HCT116 (cell line): ENCODE measurements at regions not wholly inside any gene's neighbourhood (a gene's known extent, or its start where the extent isn't known, plus 50 kb on each side); places are given as distances from the start of the nearest gene placed in this dataset.

Experiments used
- ATAC-seq: fragments of 200-7000 bp; cut with Tn5 transposase; 2 replicates; pipeline ENCODE4 v1.9.1; 2020; ENCODE audit warnings: mild to moderate bottlenecking, moderate library complexity
- BruUV-seq: library from RNA; stranded (reverse); fragments of 400-500 nt; replicated peaks from 2 replicates; lab custom pipeline; 2021; lab: Mats Ljungman, UMichigan
- CTCF ChIA-PET: fragments of 300-600 bp; sonication (Branson Sonifier 250); formaldehyde crosslinking; loops from one replicate; lab custom pipeline; 2021; ENCODE audit warnings: antibody characterized with exemption; lab: Charles Lee
- POLR2A ChIA-PET: fragments of 300-600, 350-600 bp; sonication (Branson Sonifier 250); formaldehyde crosslinking; loops from one replicate; lab custom pipeline; 2021; ENCODE audit warnings: antibody characterized with exemption; lab: Charles Lee
- RAD21 ChIA-PET, 2 experiments: fragments of 300-600 bp; sonication (Branson Sonifier 250); formaldehyde crosslinking; loops; one replicate each; lab custom pipeline; 2023; ENCODE audit warnings: low total read pairs in 2 of 2; ENCODE audit not compliant: uncharacterized antibody in 2 of 2, unreplicated experiment in 2 of 2, low non-redundant PET in 1 of 2; lab: Charles Lee
- DNase-seq: peaks from one replicate; pipeline ENCODE4 v3.0.0-alpha.2; 2010; ENCODE audit warnings: low read depth, low spot score
- H2AFZ ChIP-seq: fragments of 200-600 bp; shearing (Covaris generic), sonication (generic); 2 replicates; pipeline ENCODE4 v1.6.1; 2017; ENCODE audit warnings: low read depth, mixed run types, mixed read lengths, antibody characterized with exemption, low read length; ENCODE audit not compliant: poor library complexity, severe bottlenecking
- H3K27ac ChIP-seq: 2 replicates; pipeline ENCODE4 v1.5.1; 2012; ENCODE audit warnings: low read depth, low read length
- H3K27me3 ChIP-seq: fragments of 200-600 bp; sonication (generic); 2 replicates; pipeline ENCODE4 v1.6.1; 2016; ENCODE audit warnings: mixed run types, low read length, mixed read lengths; ENCODE audit not compliant: insufficient read depth
- H3K36me3 ChIP-seq, 2 experiments: fragments of 200-500 bp in 1 of 2; fragments of 200-600 bp in 1 of 2; sonication (Bioruptor generic) in 1 of 2; sonication (generic) in 1 of 2; 2 replicates each; pipeline versions ENCODE4 v1.5.1 to v1.6.1; 2014 to 2016; ENCODE audit warnings: low read length in 2 of 2, inconsistent platforms in 1 of 2, mixed read lengths in 1 of 2, mixed run types in 1 of 2; ENCODE audit not compliant: insufficient read depth in 2 of 2, control insufficient read depth in 1 of 2
- H3K4me1 ChIP-seq, 2 experiments: fragments of 200-600 bp in 1 of 2; sonication (generic) in 1 of 2; 2 replicates each; pipeline versions ENCODE4 v1.5.1 to v1.6.1; 2012 to 2017; ENCODE audit warnings: low read length in 2 of 2, inconsistent platforms in 1 of 2, mild to moderate bottlenecking in 1 of 2, mixed read lengths in 1 of 2, mixed run types in 1 of 2, moderate library complexity in 1 of 2; ENCODE audit not compliant: insufficient read depth in 2 of 2, control insufficient read depth in 1 of 2
- H3K4me2 ChIP-seq: fragments of 200-600 bp; sonication (generic); 2 replicates; pipeline ENCODE4 v1.6.1; 2017; ENCODE audit warnings: mixed run types, low read length, mixed read lengths
- H3K4me3 ChIP-seq, 2 experiments: fragments of 200-600 bp in 1 of 2; sonication (generic) in 1 of 2; replicated peaks in 1 of 2; 2 replicates each; pipeline ENCODE4 v1.5.1; 2011 to 2016; ENCODE audit warnings: low read length in 2 of 2, control low read depth in 1 of 2, low read depth in 1 of 2, mild to moderate bottlenecking in 1 of 2, mixed read lengths in 1 of 2, mixed run types in 1 of 2
- H3K79me2 ChIP-seq: fragments of 200-600 bp; sonication (generic); 2 replicates; pipeline ENCODE4 v1.6.1; 2017; ENCODE audit warnings: mild to moderate bottlenecking, mixed run types, low read length, moderate library complexity, mixed read lengths; ENCODE audit not compliant: insufficient read depth
- H3K9ac ChIP-seq: fragments of 200-600 bp; sonication (generic); 2 replicates; pipeline ENCODE4 v1.6.1; 2016; ENCODE audit warnings: low read length, mixed read lengths
- H3K9me2 ChIP-seq: fragments of 200-600 bp; sonication (generic), shearing (Covaris generic); 2 replicates; pipeline ENCODE4 v1.6.1; 2017; ENCODE audit warnings: mixed run types, mild to moderate bottlenecking, moderate library complexity; ENCODE audit not compliant: insufficient read depth
- H3K9me3 ChIP-seq, 2 experiments: fragments of 200-500 bp in 1 of 2; fragments of 200-600 bp in 1 of 2; sonication (Bioruptor generic) in 1 of 2; sonication (generic) in 1 of 2; 2 replicates each; pipeline ENCODE4 v1.6.1; 2014 to 2017; ENCODE audit warnings: low read length in 2 of 2, mixed read lengths in 2 of 2, inconsistent platforms in 1 of 2, low read depth in 1 of 2, mild to moderate bottlenecking in 1 of 2, mixed run types in 1 of 2, moderate library complexity in 1 of 2; ENCODE audit not compliant: control insufficient read depth in 1 of 2, insufficient read depth in 1 of 2
- H4K20me1 ChIP-seq: fragments of 200-600 bp; sonication (generic), shearing (Covaris generic); 2 replicates; pipeline ENCODE4 v1.6.1; 2017; ENCODE audit warnings: mixed run types, mild to moderate bottlenecking, moderate library complexity; ENCODE audit not compliant: insufficient read depth
- CBX3 ChIP-seq: IDR thresholded peaks from 2 replicates; pipeline ENCODE4 v1.6.1; 2012; ENCODE audit warnings: low read depth
- CEBPB ChIP-seq: IDR thresholded peaks from 2 replicates; pipeline ENCODE4 v1.6.1; 2012; ENCODE audit warnings: low read depth
- EGR1 ChIP-seq: IDR thresholded peaks from 2 replicates; pipeline ENCODE4 v1.6.1; 2012; ENCODE audit warnings: low read depth
- EZH2 ChIP-seq: fragments of 200-600 bp; sonication (generic); IDR thresholded peaks from 2 replicates; pipeline ENCODE4 v1.6.1; 2017; ENCODE audit warnings: antibody characterized with exemption, mixed run types
- EZH2phosphoT487 ChIP-seq: fragments of 200-600 bp; IDR thresholded peaks from 2 replicates; pipeline ENCODE4 v1.6.1; 2018; ENCODE audit warnings: antibody characterized with exemption, borderline replicate concordance
- FOSL1 ChIP-seq: IDR thresholded peaks from 2 replicates; pipeline ENCODE4 v1.6.1; 2012; ENCODE audit warnings: low read depth
- MAX ChIP-seq: IDR thresholded peaks from 2 replicates; pipeline ENCODE4 v1.6.1; 2012
- SIN3A ChIP-seq: IDR thresholded peaks from 2 replicates; pipeline ENCODE4 v1.6.1; 2012; ENCODE audit warnings: low read depth
- SRF ChIP-seq: IDR thresholded peaks from 2 replicates; pipeline ENCODE4 v1.6.1; 2012; ENCODE audit warnings: low read depth
- TCF7L2 ChIP-seq: IDR thresholded peaks from 2 replicates; pipeline ENCODE4 v1.7.0; 2011; ENCODE audit warnings: borderline replicate concordance, inconsistent platforms; ENCODE audit not compliant: insufficient read depth, insufficient read length; ENCODE audit errors: extremely low read depth
- YY1 ChIP-seq: IDR thresholded peaks from 2 replicates; pipeline ENCODE4 v1.6.1; 2011; ENCODE audit warnings: low read length, low read depth, moderate library complexity, mild to moderate bottlenecking; ENCODE audit not compliant: insufficient replicate concordance; ENCODE audit errors: extremely low read depth
- ZFX ChIP-seq: fragments of 450-650 bp; IDR thresholded peaks from 2 replicates; pipeline ENCODE4 v1.6.1; 2017
- ZNF274 ChIP-seq: fragments of 200-500 bp; sonication (Bioruptor generic); IDR thresholded peaks from 2 replicates; pipeline ENCODE4 v1.6.1; 2014; ENCODE audit warnings: mild to moderate bottlenecking, low read depth, low read length, inconsistent platforms
- intact Hi-C: fragments of 100-400 bp; cut with micrococcal nuclease; formaldehyde crosslinking; loops from 2 replicates; pipeline ENCODE4 v1.10.0; 2022
- TF ChIP-seq, protein P1 (sequence below): IDR thresholded peaks from 2 replicates; pipeline ENCODE4 v1.6.1; 2011; ENCODE audit warnings: mild to moderate bottlenecking, low read length, moderate library complexity; ENCODE audit not compliant: insufficient replicate concordance; ENCODE audit errors: extremely low read depth
- TF ChIP-seq, protein P2 (sequence below): IDR thresholded peaks from 2 replicates; pipeline ENCODE4 v1.6.1; 2012

DNA sequence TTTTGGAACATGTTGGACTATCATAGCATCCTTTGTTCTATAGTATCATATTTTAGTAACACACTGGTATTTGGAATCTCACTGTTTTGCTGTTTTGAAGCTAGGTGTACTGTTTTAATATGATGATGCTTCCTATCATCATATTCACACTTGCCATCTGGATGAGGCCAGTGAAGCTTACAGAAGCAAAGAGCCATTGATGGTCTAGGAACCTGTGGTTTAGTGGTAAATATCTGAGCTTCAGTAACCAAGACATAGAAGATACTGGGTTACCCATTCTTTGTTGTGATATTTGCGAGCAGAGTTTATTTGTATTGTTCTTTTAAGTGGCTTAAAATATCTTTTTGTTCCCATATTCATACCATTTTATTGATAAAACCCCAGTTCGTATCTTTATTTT, 304.1 kb downstream of the SATB1 start:
- CTCF ChIA-PET = no interaction called here
- ATAC-seq (no peak), DNase-seq (no peak)
- TF ChIP-seq FOSL1 (no peak), SRF (no peak), SIN3A (no peak), MAX (no peak), ZFX (no peak), YY1 (no peak), ZNF274 (no peak)
- peaks cover 4 to 43% of the 10 kb centered on the region in 2 experiments; a peak in 3 of 4 replicates for H3K4me1 ChIP-seq
- H3K79me2 ChIP-seq = no peaks in the 10 kb centered on the region; the same call in 1 of the 2 replicates
- no peak overlapping the region for H2AFZ ChIP-seq
- POLR2A ChIA-PET = no interaction called here
- RAD21 ChIA-PET = no interaction called here
- H3K27me3 ChIP-seq = no peaks in the 10 kb centered on the region
- no peaks in the 10 kb centered on the region for H4K20me1 ChIP-seq
- H3K27ac ChIP-seq = no peak overlapping the region
- intact Hi-C loops = no loop called here
- no TSS peak for BruUV-seq
- no peak overlapping the region for H3K9ac ChIP-seq
- H3K36me3 ChIP-seq = no peaks in the 10 kb centered on the region
- no peaks in the 10 kb centered on the region for H3K9me3 ChIP-seq
- H3K9me2 ChIP-seq = no peaks in the 10 kb centered on the region
- no peak overlapping the region for H3K4me2 ChIP-seq
- no peak overlapping the region for H3K4me3 ChIP-seq

DNA sequence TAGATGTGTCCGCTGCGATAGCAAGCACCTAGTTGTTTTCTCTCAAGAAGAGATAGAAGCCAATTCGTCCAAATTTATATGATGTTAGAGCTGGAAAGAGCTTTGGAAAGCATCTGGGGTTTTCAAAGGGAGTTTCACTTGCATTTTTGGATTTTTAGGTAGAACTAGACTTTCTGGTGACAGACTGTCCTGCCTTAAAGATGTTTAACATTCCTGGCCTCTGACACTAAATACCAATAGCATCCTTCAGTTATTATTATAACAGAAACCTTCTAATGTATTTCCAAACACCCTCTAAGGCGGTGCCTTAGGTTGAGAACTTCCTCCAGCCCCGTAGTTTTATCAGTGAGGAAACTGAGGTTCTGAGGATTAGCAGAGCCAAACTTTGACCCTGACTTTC, 305.3 kb downstream of the SATB1 start:
- POLR2A ChIA-PET = no interaction called here
- Histone ChIP-seq H3K9me3 (no peaks in the 10 kb centered on the region), H3K9me2 (no peaks in the 10 kb centered on the region), H3K27me3 (no peaks in the 10 kb centered on the region), H3K4me1 (peaks cover 4 to 41% of the 10 kb centered on the region in 2 experiments; a peak in 3 of 4 replicates), H3K27ac (no peak overlapping the region), H3K4me2 (no peak overlapping the region), H2AFZ (no peak overlapping the region), H3K9ac (no peak overlapping the region), H3K4me3 (no peak overlapping the region), H4K20me1 (no peaks in the 10 kb centered on the region), H3K79me2 (no peaks in the 10 kb centered on the region; the same call in 1 of the 2 replicates), H3K36me3 (no peaks in the 10 kb centered on the region)
- CTCF ChIA-PET = no interaction called here
- ATAC-seq = no peak
- intact Hi-C loops = no loop called here
- BruUV-seq = no TSS peak
- TF ChIP-seq EZH2phosphoT487 = no peak
- no peak for TF ChIP-seq EZH2
- TF ChIP-seq CEBPB = no peak
- no peak for TF ChIP-seq ZNF274
- TF ChIP-seq, protein P1, sequence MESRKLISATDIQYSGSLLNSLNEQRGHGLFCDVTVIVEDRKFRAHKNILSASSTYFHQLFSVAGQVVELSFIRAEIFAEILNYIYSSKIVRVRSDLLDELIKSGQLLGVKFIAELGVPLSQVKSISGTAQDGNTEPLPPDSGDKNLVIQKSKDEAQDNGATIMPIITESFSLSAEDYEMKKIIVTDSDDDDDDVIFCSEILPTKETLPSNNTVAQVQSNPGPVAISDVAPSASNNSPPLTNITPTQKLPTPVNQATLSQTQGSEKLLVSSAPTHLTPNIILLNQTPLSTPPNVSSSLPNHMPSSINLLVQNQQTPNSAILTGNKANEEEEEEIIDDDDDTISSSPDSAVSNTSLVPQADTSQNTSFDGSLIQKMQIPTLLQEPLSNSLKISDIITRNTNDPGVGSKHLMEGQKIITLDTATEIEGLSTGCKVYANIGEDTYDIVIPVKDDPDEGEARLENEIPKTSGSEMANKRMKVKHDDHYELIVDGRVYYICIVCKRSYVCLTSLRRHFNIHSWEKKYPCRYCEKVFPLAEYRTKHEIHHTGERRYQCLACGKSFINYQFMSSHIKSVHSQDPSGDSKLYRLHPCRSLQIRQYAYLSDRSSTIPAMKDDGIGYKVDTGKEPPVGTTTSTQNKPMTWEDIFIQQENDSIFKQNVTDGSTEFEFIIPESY = no peak
- TF ChIP-seq, protein P2, sequence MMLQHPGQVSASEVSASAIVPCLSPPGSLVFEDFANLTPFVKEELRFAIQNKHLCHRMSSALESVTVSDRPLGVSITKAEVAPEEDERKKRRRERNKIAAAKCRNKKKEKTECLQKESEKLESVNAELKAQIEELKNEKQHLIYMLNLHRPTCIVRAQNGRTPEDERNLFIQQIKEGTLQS = no peak
- TF ChIP-seq CBX3 = no peak
- no peak for TF ChIP-seq SIN3A
- TF ChIP-seq YY1 = no peak
- no peak for TF ChIP-seq EGR1
- TF ChIP-seq SRF = no peak
- no peak for TF ChIP-seq FOSL1
- TF ChIP-seq MAX = no peak
- TF ChIP-seq TCF7L2 = no peak
- RAD21 ChIA-PET = no interaction called here
- no peak for DNase-seq
